Parathyroid adenoma (tissue), 2 donors: ENCODE measurements at regions not wholly inside any gene's neighbourhood (a gene's known extent, or its start where the extent isn't known, plus 50 kb on each side); places are given as distances from the start of the nearest gene placed in this dataset.

Experiments used
- H2AFZ ChIP-seq: fragments of 300-600 bp; sonication (generic); one replicate; pipeline ENCODE4 v1.7.0; 2017; ENCODE audit warnings: antibody characterized with exemption, mild to moderate bottlenecking
- H3K27ac ChIP-seq: fragments of 300-600 bp; sonication (generic); one replicate; pipeline ENCODE4 v1.7.0; 2017
- H3K27me3 ChIP-seq: fragments of 300-600 bp; sonication (generic); one replicate; pipeline ENCODE4 v1.7.0; 2017; ENCODE audit warnings: low read length; ENCODE audit not compliant: control insufficient read depth, insufficient read depth
- H3K36me3 ChIP-seq: fragments of 300-600 bp; sonication (generic); one replicate; pipeline ENCODE4 v1.7.0; 2017; ENCODE audit warnings: low read length; ENCODE audit not compliant: control insufficient read depth, insufficient read depth
- H3K4me1 ChIP-seq: fragments of 300-600 bp; sonication (generic); one replicate; pipeline ENCODE4 v1.7.0; 2017; ENCODE audit warnings: control low read depth
- H3K4me2 ChIP-seq: fragments of 300-600 bp; sonication (generic); one replicate; pipeline ENCODE4 v1.7.0; 2017; ENCODE audit warnings: low read length
- H3K4me3 ChIP-seq: fragments of 300-600 bp; sonication (generic); one replicate; pipeline ENCODE4 v1.7.0; 2017; ENCODE audit warnings: low read depth, low read length
- H3K79me2 ChIP-seq: fragments of 300-600 bp; sonication (generic); one replicate; pipeline ENCODE4 v1.7.0; 2017; ENCODE audit warnings: control low read depth
- H3K9ac ChIP-seq: fragments of 300-600 bp; sonication (generic); one replicate; pipeline ENCODE4 v1.7.0; 2017; ENCODE audit warnings: mild to moderate bottlenecking
- H3K9me3 ChIP-seq: fragments of 300-600 bp; sonication (generic); one replicate; pipeline ENCODE4 v1.7.0; 2017; ENCODE audit warnings: low read length; ENCODE audit not compliant: control insufficient read depth
- TF ChIP-seq, protein P1 (sequence below): fragments of 300-600 bp; sonication (generic); IDR thresholded peaks from one replicate; pipeline ENCODE4 v1.7.0; 2017; ENCODE audit warnings: antibody characterized with exemption, mild to moderate bottlenecking
- donor health status: primary hyperparathyroidism.

DNA sequence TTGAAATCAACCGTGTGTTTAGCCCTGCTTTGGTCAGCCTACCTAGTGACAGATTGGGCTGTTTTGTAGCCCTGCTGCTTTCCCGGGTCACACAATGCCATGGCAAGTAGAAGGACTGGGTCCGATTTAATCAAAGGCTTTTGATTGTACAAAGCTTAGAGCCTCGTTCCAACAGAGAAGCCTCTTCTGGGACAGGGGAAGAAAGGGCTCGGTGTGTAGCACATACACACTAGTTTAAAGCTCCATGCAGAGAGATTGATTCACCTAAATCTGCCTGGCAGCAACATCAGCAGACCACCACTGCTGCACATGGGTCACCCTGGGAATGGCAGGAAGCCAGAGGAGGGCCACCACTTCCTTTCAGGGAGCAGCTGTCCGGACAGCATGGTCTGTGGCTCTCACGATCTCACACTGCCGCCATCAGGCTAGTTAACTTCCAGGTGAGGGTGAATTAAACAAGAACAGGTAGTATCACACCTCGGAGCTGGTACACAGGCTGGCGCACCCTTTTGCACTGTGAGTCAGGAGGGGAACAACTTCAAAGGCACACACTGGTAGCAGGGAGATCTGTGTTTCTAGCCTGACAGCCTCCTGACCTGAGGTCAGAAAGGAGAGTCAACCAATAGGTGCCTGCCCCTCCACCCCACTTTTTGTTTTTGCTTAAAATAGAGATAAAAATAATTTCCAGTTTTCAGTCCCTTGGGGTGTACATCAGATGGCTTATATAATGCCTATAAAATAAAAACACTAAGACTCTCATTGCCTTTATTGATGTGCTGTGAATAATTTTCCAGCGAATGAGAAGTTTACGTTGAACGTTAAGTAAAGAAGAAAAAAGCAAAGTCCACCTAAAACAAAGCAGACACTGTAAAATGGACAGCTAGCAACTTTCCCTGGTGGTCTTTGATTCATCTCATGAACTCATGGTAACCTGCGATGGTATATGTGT lies 108.5 kb downstream of the CDCA7 start:
- Histone ChIP-seq H3K36me3 (no peaks in the 10 kb centered on the region), H3K9me3 (no peaks in the 10 kb centered on the region), H3K4me2 (no peak overlapping the region), H2AFZ (no peak overlapping the region), H3K79me2 (no peaks in the 10 kb centered on the region), H3K27me3 (no peaks in the 10 kb centered on the region), H3K27ac (no peak overlapping the region), H3K4me3 (no peak overlapping the region), H3K4me1 (no peaks in the 10 kb centered on the region), H3K9ac (no peak overlapping the region)
- TF ChIP-seq, protein P1, sequence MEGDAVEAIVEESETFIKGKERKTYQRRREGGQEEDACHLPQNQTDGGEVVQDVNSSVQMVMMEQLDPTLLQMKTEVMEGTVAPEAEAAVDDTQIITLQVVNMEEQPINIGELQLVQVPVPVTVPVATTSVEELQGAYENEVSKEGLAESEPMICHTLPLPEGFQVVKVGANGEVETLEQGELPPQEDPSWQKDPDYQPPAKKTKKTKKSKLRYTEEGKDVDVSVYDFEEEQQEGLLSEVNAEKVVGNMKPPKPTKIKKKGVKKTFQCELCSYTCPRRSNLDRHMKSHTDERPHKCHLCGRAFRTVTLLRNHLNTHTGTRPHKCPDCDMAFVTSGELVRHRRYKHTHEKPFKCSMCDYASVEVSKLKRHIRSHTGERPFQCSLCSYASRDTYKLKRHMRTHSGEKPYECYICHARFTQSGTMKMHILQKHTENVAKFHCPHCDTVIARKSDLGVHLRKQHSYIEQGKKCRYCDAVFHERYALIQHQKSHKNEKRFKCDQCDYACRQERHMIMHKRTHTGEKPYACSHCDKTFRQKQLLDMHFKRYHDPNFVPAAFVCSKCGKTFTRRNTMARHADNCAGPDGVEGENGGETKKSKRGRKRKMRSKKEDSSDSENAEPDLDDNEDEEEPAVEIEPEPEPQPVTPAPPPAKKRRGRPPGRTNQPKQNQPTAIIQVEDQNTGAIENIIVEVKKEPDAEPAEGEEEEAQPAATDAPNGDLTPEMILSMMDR = no peak

DNA sequence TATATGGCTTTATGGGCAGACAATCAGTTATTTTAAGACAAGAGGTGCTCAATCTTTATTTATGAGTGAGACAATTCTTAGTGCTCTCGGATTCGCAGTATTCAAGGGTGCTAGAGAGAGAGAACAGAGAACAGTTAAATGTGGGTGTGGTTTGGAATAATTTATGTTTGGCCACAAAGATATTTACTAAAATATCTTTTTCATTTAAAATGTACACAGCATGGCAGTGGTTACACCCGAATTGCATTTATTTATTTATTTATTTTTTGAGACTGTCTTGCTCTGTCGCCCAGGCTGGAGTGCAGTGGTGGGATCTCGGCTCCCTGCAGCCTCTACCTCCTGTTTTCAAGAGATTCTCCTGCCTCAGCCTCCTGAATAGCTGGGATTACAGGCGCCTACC lies 109.2 kb downstream of the CDCA7 start:
- Histone ChIP-seq H3K4me1 (no peaks in the 10 kb centered on the region), H3K9ac (no peak overlapping the region), H3K4me3 (no peak overlapping the region), H3K27me3 (no peaks in the 10 kb centered on the region), H3K27ac (no peak overlapping the region), H2AFZ (no peak overlapping the region), H3K79me2 (no peaks in the 10 kb centered on the region), H3K9me3 (no peaks in the 10 kb centered on the region), H3K36me3 (no peaks in the 10 kb centered on the region), H3K4me2 (no peak overlapping the region)
- TF ChIP-seq, protein P1 = no peak

DNA sequence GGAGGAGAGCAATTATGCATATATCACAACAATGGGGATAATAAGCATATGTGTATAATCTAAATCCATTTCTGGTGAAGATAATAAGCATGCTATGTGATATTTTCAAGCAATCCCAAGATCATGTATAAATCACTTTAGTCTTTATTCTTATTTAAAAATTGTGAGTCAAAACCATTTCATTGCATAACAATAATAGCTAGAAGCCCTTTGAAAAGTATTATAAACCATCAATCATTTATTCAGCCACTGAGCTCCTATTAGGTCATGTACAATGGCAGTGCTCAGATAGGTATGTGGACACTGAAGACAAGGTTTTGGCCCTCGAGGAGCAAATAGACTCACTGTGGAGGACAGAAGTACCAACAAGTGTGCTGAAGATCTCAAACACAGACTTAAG lies 113.1 kb downstream of the CDCA7 start:
- no peaks in the 10 kb centered on the region for H3K27me3 ChIP-seq

DNA sequence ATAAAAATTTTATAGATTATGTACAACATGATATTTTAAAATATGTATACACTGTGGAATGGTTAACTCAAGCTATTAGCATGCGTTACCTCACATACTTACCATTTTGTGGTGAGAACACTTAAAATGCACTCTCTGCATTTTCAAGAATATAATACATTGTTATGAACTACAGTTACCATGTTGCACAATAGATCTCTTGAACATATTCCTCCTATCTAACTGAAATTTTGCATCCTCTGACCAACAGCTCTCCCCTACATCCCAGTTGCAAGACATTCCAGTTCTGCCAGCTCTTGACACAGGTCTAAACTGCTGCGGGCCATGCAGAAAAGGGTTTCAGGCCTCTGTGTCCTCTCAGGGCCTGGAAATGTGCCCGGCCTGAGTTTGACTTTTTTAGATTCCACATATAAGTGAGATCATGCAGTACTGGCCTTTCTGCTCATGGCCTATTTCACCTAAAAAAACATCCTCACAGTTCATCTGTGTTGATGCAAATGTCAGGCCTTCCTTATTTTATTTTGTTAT lies 113.7 kb downstream of the CDCA7 start:
- no peak overlapping the region for H3K4me3 ChIP-seq
- H3K9ac ChIP-seq = no peak overlapping the region
- no peak overlapping the region for H3K4me2 ChIP-seq
- H3K27ac ChIP-seq = no peak overlapping the region
- no peaks in the 10 kb centered on the region for H3K27me3 ChIP-seq
- H3K4me1 ChIP-seq = no peaks in the 10 kb centered on the region
- no peaks in the 10 kb centered on the region for H3K79me2 ChIP-seq
- H2AFZ ChIP-seq = no peak overlapping the region
- H3K36me3 ChIP-seq = no peaks in the 10 kb centered on the region
- TF ChIP-seq, protein P1 = no peak
- H3K9me3 ChIP-seq = no peaks in the 10 kb centered on the region

More for the DNA sequence above, 113.1 kb downstream of the CDCA7 start:
- Histone ChIP-seq H3K9ac (no peak overlapping the region), H2AFZ (no peak overlapping the region), H3K36me3 (no peaks in the 10 kb centered on the region), H3K4me2 (no peak overlapping the region), H3K9me3 (no peaks in the 10 kb centered on the region), H3K79me2 (no peaks in the 10 kb centered on the region), H3K27ac (no peak overlapping the region), H3K4me1 (no peaks in the 10 kb centered on the region), H3K4me3 (no peak overlapping the region)
- TF ChIP-seq, protein P1 = no peak
